Upper lobe of left lung (tissue), 4 donors: ENCODE measurements at regions not wholly inside any gene's neighbourhood (a gene's known extent, or its start where the extent isn't known, plus 50 kb on each side); places are given as distances from the start of the nearest gene placed in this dataset.

Experiments used
- EP300 ChIP-seq, 4 donors: sonication (generic); formaldehyde crosslinking; IDR thresholded peaks; one replicate each; pipeline ENCODE4 v1.5.1; 2017; ENCODE audit warnings: antibody characterized with exemption in 4 of 4, control low read depth in 2 of 4
- POLR2A ChIP-seq, 4 donors: fragments of 450-650 bp; IDR thresholded peaks; one replicate each; pipeline ENCODE4 v1.5.1; 2016 to 2017; ENCODE audit warnings: antibody characterized with exemption in 4 of 4, mild to moderate bottlenecking in 2 of 4
- POLR2AphosphoS5 ChIP-seq, 2 donors: sonication (generic); formaldehyde crosslinking; IDR thresholded peaks; one replicate each; pipeline ENCODE4 v1.5.1; 2017; ENCODE audit warnings: antibody characterized with exemption in 2 of 2
- TF ChIP-seq, protein P1 (sequence below), 6 experiments: fragments of 450-650 bp in 4 of 6; fragments of 200-600 bp in 2 of 6; sonication (generic) in 2 of 6; IDR thresholded peaks; one replicate each; pipeline ENCODE4 v1.5.1; 2016 to 2019; ENCODE audit warnings: antibody characterized with exemption in 6 of 6

DNA sequence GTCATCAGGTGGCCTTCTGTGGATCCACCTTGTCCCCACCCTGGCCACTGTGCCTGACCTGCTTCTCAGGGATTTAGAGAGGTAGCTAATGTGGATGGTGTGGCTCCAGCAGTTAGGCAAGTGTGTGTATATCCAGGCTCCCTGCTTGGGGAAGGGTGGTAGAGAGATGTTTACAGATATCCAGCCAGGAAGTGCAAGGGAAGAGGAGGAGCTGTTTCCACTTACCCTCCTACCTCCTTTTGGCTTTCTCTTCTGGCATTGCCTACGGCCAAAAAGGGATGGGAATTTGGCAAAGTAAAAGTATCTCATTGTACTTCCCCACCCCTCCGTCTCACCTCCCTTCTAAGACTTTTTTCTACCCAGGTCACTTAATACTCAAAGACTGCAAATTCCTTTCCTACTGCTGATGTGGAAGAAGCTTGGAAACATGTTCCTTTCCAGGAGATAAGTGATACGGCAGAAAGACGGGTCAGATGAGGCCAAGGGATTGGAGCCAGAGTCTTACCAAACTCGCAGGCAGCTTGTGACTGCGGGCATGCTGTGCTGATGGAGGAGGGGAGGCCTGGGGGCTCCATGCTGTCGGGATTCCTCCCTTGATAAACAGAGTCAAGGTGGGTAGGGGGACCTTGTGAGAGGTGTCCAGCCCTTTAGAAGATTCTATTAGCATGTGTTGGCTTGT is 253.4 kb downstream of the PRL start:
- TF ChIP-seq, protein P1, sequence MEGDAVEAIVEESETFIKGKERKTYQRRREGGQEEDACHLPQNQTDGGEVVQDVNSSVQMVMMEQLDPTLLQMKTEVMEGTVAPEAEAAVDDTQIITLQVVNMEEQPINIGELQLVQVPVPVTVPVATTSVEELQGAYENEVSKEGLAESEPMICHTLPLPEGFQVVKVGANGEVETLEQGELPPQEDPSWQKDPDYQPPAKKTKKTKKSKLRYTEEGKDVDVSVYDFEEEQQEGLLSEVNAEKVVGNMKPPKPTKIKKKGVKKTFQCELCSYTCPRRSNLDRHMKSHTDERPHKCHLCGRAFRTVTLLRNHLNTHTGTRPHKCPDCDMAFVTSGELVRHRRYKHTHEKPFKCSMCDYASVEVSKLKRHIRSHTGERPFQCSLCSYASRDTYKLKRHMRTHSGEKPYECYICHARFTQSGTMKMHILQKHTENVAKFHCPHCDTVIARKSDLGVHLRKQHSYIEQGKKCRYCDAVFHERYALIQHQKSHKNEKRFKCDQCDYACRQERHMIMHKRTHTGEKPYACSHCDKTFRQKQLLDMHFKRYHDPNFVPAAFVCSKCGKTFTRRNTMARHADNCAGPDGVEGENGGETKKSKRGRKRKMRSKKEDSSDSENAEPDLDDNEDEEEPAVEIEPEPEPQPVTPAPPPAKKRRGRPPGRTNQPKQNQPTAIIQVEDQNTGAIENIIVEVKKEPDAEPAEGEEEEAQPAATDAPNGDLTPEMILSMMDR (IDR thresholded peaks at IDR 0.05) = no peak
- TF ChIP-seq POLR2A (IDR thresholded peaks at IDR 0.05) (no peak), EP300 (IDR thresholded peaks at IDR 0.05) (no peak), POLR2AphosphoS5 (IDR thresholded peaks at IDR 0.05) (no peak)
